Stimulated activated memory B cell treated with anti-CD40 and anti-IgM and Interleukin-4, amounts not matched to agents 10 μg/mL and 1 μg/mL and 100 μg/mL, for 72 hours (primary cell): ENCODE measurements at regions not wholly inside any gene's neighbourhood (a gene's known extent, or its start where the extent isn't known, plus 50 kb on each side); places are given as distances from the start of the nearest gene placed in this dataset.

Experiments used
- ATAC-seq: fragments of 150-1000 bp; cut with Tn5 transposase; 2 replicates; pipeline ENCODE4 v1.10.0; 2021
- H3K27ac Mint-ChIP-seq: one replicate; pipeline ENCODE4 v1.8.0; 2022; ENCODE audit warnings: mild to moderate bottlenecking, mixed read lengths
- H3K27me3 Mint-ChIP-seq: one replicate; pipeline ENCODE4 v1.8.0; 2022; ENCODE audit warnings: mixed read lengths
- H3K36me3 Mint-ChIP-seq: one replicate; pipeline ENCODE4 v1.8.0; 2022; ENCODE audit warnings: mixed read lengths
- H3K4me1 Mint-ChIP-seq: one replicate; pipeline ENCODE4 v1.8.0; 2022; ENCODE audit warnings: mixed read lengths
- H3K4me3 Mint-ChIP-seq: one replicate; pipeline ENCODE4 v1.8.0; 2022; ENCODE audit warnings: mild to moderate bottlenecking, moderate library complexity, mixed read lengths
- H3K9me3 Mint-ChIP-seq: one replicate; pipeline ENCODE4 v1.8.0; 2022; ENCODE audit warnings: mixed read lengths

DNA sequence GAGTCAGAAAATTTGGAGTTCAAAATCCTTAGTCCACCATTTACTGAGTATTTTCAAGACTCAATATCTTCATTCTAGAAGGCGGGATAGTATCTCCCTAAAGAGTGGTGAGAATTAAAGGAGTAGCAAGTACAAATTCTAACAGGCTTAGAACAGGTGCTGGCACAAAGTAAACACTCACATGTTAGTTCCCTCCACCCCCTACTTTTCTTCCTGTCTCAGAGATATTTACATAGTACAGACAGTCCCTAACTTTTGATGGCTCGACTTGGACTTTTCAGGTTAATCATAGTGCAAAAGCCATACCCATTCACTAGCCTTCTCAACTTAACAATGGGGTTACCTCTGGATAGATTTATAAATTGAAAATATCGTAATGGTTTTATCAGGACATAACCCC is 476.2 kb upstream of the RASGRP1 start:
- no peaks in the 10 kb centered on the region for H3K27me3 Mint-ChIP-seq

DNA sequence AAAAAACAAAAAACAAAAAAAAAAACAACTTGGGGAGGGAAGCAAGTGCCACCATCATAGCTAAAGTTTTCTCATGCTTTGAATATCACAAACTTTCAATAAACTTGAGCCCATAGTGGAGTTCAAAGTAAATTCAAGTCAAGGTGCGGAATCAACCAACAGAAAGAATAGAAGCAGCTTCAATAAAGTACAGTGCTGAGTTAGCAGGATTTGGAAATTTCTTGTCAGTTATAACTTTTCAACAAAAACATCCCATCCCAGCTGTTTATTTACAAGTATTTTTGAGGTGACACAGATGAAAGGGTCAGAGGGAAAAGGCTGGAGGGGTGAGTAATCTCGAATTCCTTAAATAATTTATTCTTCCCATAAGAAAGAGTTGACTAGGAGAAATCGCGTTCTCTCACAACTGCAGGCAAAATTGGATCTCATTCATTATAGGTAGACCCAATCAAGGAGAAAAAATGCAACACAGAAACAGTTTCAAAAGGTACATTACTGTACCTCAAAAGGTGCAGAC is 477.4 kb upstream of the RASGRP1 start:
- Mint-ChIP-seq H3K9me3 (peaks cover 2% of the 10 kb centered on the region), H3K27me3 (no peaks in the 10 kb centered on the region), H3K27ac (no peak overlapping the region), H3K4me1 (no peaks in the 10 kb centered on the region), H3K4me3 (no peak overlapping the region), H3K36me3 (no peaks in the 10 kb centered on the region)
- ATAC-seq: no peak

More for the DNA sequence above, 476.2 kb upstream of the RASGRP1 start:
- no peaks in the 10 kb centered on the region for H3K4me1 Mint-ChIP-seq
- H3K9me3 Mint-ChIP-seq: no peaks in the 10 kb centered on the region
- no peak overlapping the region for H3K4me3 Mint-ChIP-seq
- no peaks in the 10 kb centered on the region for H3K36me3 Mint-ChIP-seq
- no peak for ATAC-seq
- H3K27ac Mint-ChIP-seq: no peak overlapping the region

DNA sequence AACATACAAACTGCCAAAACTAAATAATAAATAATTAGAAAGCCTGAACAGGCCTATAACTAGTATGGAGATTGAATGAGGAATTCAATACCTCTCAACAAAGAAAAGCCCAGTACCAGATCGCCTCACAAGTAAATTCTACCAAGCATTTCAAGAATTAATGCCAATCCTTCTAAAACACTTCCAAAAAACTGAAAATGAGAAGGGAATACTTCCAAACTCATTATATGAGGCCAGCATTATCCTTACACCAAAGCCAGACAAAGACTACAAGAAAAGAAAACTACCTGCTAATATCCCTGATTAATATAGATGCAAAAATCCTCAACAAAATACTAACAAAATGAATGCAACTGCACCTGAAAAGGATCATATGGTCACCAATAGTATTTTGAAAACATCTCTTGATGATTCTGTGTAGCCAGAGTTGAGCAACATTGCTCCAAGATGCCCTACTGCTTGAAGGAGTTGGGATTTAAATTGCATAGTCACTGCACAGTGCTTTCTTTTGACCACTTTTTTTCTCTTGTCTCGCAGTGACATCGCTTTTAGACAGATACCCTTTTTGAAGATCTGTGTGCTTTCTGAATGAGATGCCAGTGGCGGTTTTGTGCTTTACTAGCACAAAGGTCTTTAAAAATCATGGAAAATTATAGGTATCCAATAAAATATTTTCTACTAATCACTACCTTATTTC is 487.2 kb upstream of the RASGRP1 start:
- no peak for ATAC-seq
- no peak overlapping the region for H3K27ac Mint-ChIP-seq
- H3K4me1 Mint-ChIP-seq: no peaks in the 10 kb centered on the region
- H3K36me3 Mint-ChIP-seq: no peaks in the 10 kb centered on the region
- no peak overlapping the region for H3K4me3 Mint-ChIP-seq
- no peaks in the 10 kb centered on the region for H3K27me3 Mint-ChIP-seq
- peaks cover 19% of the 10 kb centered on the region for H3K9me3 Mint-ChIP-seq

DNA sequence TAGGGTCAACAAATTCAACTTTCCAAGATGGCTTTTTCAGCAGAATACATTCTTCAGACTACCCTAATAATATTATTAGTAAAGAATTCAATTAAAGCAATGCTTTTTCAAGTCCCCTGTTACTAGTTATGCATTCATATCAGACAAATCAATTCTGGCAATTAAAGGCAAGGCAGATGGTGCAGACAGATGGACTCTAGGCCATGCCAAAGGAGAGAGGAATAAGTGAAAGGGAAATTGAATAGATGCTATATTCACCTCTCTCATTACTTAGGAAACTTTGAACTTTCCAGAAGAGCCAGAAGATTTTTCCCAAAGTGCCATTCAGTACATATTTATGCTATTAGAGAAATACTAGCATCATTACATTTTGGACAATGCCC is 487.7 kb upstream of the RASGRP1 start:
- ATAC-seq: no peak
- Mint-ChIP-seq H3K9me3 (peaks cover 19% of the 10 kb centered on the region), H3K4me3 (no peak overlapping the region), H3K27me3 (no peaks in the 10 kb centered on the region), H3K36me3 (no peaks in the 10 kb centered on the region), H3K4me1 (no peaks in the 10 kb centered on the region), H3K27ac (no peak overlapping the region)

DNA sequence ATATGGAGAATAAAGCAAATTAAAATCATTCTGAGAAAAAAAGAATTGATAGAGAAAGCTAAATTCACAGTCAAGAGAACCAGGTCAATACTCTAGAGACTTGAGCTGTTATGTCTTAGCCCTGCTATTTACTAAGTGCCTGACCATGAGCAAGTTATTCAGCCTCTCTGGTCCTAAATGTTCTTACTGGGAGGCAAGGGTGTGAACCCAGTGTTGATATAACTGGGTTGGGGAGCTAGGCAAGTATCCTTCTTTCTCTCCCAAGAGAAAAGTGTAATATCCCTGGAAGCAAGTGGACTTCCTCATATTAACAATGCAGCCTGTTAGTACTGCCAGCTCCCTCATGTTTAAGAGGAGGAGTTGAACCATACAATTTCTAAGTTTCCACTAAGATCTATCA is 488.9 kb upstream of the RASGRP1 start:
- peaks cover 19% of the 10 kb centered on the region for H3K9me3 Mint-ChIP-seq
- no peak for ATAC-seq
- H3K27ac Mint-ChIP-seq: no peak overlapping the region
- H3K4me1 Mint-ChIP-seq: no peaks in the 10 kb centered on the region
- no peaks in the 10 kb centered on the region for H3K36me3 Mint-ChIP-seq
- H3K4me3 Mint-ChIP-seq: no peak overlapping the region
- H3K27me3 Mint-ChIP-seq: no peaks in the 10 kb centered on the region

DNA sequence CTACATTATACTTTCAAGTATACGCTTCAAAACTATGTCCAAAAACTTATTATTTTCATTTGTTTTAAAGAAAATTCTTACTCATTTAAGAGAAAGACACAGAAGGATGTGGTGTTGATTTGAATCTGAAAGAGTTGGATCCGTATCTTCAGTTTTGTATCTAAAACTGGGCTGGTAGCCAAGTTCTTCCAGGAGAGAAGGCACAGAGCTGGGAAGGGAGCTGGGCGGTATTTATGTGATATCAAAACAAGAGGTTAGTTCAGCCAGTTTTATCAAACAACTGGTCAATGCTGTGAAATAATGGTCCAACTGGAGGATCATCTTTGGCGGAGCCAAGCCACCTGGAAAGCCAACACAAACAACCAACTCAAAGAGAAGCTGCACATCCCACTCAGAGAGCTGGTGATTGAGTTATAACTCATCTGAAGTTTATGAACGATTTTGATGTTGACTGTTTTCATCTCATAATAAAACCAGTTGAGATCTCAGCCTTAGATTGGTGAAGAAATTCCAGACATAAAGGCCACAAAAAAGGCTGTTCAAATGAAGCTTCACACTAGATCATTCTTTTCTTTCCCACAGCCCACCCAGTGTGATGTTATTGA is 489.6 kb upstream of the RASGRP1 start:
- Mint-ChIP-seq H3K9me3 (peaks cover 15% of the 10 kb centered on the region), H3K4me1 (no peaks in the 10 kb centered on the region), H3K27ac (no peak overlapping the region), H3K27me3 (no peaks in the 10 kb centered on the region), H3K36me3 (no peaks in the 10 kb centered on the region), H3K4me3 (no peak overlapping the region)
- no peak for ATAC-seq

DNA sequence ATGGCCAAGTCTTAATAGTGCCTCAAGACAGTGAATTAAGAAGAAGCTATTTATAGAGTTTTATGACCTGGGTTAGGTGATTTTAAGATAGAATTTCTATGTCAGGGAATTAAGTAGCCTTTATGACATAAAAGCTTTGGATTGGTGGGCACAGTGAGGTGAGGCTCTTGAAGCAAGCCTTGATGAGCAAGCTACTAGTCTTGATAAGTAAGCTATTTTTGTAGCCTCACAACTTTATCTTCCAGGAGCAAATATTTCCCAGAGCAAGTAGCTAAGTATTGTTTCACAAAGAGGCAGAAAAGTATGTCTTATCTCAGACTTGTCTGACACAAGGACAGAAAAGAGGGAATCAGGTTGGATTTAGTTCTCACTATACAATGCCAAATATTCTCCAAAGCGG is 491.7 kb upstream of the RASGRP1 start:
- H3K36me3 Mint-ChIP-seq: no peaks in the 10 kb centered on the region
- H3K9me3 Mint-ChIP-seq: peaks cover 3% of the 10 kb centered on the region
- no peak overlapping the region for H3K27ac Mint-ChIP-seq
- no peaks in the 10 kb centered on the region for H3K27me3 Mint-ChIP-seq
- H3K4me3 Mint-ChIP-seq: no peak overlapping the region
- H3K4me1 Mint-ChIP-seq: no peaks in the 10 kb centered on the region
- ATAC-seq: no peak

DNA sequence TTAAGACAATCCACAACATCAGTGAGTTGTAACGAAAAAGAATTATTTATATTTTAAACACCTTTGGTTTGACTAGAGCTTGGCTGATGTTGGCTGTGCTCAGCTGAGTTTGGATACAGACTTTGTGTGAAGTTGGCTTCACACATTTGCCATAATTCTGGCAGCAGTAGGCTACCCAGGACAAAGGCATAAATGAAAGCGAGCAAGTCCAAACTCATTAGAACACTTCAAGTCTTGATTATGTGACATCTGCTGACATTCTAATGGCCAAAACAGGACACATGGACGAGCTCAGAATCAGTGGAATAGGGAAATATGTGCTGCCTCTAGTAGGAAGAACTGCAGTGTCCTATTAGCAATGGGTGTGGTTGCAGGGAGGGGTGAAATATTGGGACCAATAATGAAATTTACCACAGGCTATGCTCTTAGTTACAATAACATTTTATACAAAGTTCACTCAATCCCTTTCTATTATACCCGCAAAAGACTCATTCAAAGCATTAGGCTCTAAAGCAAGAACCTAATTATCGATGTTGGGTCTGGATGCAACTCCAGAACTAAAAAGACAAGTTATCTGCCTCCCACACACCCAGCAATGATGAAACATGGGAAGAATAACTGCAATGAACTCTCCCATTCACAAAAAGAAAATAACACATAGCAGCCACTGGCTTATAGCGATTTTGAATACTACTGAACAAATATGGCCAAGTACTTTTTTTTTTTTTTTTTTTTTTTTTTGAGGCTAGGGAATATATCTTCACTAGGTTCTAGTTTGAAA is 493.9 kb upstream of the RASGRP1 start:
- Mint-ChIP-seq H3K27me3 (no peaks in the 10 kb centered on the region), H3K36me3 (no peaks in the 10 kb centered on the region), H3K27ac (no peak overlapping the region), H3K4me3 (no peak overlapping the region), H3K9me3 (peaks cover 6% of the 10 kb centered on the region), H3K4me1 (no peaks in the 10 kb centered on the region)
- ATAC-seq: no peak

DNA sequence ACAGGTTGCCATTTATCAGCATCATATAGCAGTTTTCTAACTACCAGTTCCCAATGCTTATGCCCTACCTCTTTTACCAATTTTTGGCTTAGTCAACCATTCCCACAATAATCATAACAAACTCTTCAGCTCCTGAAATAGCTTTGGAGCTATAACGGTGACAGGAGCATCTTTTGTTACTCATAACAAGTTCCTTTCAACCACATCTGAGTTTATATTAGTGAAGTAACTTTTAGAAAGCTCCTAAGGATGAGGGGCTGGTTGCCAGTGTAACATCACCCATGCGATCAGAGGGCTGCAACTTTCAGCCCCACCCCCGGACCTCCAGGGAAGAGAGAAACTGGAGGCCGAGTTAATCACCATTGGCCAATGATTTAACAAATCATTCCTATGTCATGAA is 495.3 kb upstream of the RASGRP1 start:
- Mint-ChIP-seq H3K27ac (no peak overlapping the region), H3K9me3 (peaks cover 6% of the 10 kb centered on the region), H3K36me3 (no peaks in the 10 kb centered on the region), H3K4me3 (no peak overlapping the region), H3K27me3 (no peaks in the 10 kb centered on the region), H3K4me1 (no peaks in the 10 kb centered on the region)
- ATAC-seq: no peak

DNA sequence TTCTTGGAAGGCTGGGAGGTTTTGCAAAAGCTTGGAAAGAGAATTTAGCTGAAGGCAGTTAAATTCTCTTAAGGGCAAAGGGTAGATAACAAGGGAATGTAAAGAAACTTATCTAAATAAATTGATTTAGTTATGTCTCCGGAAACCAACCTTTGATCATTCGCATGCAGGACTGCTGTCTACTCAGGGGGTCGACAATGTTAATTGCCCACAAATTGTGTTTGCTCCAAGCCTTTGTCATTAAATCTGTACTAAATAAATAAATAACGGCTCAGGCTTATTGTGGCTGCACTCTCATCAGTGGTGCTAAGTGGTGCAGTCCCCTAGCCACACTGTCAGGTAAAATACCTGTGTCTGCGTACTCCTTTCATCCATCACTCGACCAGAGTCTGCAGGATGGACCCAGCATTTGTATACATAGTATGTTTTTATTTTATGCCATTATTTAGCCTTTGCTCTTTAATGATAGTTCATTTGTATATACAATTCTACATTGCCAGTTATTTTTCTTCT is 497.4 kb upstream of the RASGRP1 start:
- no peak overlapping the region for H3K27ac Mint-ChIP-seq

DNA sequence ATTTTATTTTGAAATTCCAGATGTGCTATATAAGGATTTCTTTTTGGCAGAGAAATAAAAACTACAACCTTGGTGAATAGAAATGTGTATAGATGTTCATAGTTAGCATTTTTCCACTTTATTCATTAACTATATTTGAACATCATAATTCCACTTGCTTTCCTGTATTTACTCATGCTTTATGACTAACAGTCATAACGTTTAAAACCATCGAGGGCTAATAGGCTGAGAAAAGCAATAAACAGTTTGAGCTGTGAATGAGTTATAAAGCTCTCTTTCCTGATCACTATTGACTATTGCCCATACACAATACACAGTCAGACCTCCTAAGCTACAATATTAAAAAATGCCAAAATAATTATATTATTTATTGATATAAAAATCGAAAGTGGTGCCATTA is 502.1 kb upstream of the RASGRP1 start:
- Mint-ChIP-seq H3K27me3 (no peaks in the 10 kb centered on the region), H3K36me3 (no peaks in the 10 kb centered on the region), H3K9me3 (peaks cover 5% of the 10 kb centered on the region), H3K4me3 (no peak overlapping the region), H3K27ac (no peak overlapping the region), H3K4me1 (no peaks in the 10 kb centered on the region)
- ATAC-seq: no peak

More for the DNA sequence above, 497.4 kb upstream of the RASGRP1 start:
- H3K4me1 Mint-ChIP-seq: no peaks in the 10 kb centered on the region
- no peak overlapping the region for H3K4me3 Mint-ChIP-seq
- peaks cover 3% of the 10 kb centered on the region for H3K9me3 Mint-ChIP-seq
- no peaks in the 10 kb centered on the region for H3K27me3 Mint-ChIP-seq
- no peak for ATAC-seq
- H3K36me3 Mint-ChIP-seq: no peaks in the 10 kb centered on the region

DNA sequence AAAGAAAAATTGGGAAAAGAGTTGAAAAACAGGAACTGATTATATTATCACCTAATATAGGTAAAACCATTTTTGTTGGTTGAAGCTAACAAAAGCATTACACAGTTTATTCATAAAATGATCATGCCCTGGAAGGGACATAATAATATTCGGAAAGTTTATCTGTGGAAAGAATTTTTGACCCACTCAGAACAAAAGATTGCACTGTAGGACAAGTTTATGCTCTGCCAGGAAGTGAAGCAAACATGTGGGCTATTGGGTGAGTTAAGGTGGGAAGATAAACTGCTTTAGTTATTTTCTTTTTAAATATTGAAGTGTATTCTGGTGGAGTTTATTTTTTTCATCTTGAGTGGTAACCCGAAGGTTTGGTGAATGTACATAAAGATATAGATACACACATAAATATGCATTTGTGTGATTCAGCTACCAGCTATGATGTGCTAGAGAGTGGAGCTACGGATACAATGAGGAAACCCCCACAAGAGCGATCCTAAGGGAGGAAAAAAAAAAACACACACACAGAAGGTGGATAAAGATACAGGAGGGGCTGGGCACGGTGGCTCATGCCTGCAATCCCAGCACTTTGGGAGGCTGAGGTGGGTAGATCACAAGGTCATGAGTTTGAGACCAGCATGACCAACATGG is 506.4 kb upstream of the THBS1 start:
- no peaks in the 10 kb centered on the region for H3K36me3 Mint-ChIP-seq
- no peak for ATAC-seq
- peaks cover 2% of the 10 kb centered on the region for H3K9me3 Mint-ChIP-seq
- H3K27ac Mint-ChIP-seq: no peak overlapping the region
- H3K4me3 Mint-ChIP-seq: no peak overlapping the region
- H3K27me3 Mint-ChIP-seq: no peaks in the 10 kb centered on the region
- H3K4me1 Mint-ChIP-seq: no peaks in the 10 kb centered on the region

DNA sequence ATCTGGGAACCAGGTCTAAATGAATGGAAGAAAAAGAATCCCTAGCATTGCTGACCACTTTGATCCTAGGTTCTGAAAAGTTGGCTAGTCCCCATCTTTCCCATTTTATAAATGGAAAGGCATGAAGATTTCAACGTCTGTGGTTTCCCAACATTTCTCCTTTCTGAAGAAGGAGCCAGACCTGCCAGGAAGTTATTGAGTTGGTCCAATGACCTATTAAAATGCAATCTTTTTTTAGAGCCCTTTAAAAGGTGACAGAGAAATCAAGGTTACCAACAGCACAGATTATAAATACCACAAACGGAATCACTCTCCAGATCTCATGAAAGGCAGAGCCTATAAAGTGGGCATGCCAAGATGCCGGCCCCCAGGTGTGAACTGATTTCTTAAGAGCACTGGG is 505.6 kb upstream of the THBS1 start:
- Mint-ChIP-seq H3K27me3 (no peaks in the 10 kb centered on the region), H3K27ac (no peak overlapping the region), H3K36me3 (no peaks in the 10 kb centered on the region), H3K4me1 (no peaks in the 10 kb centered on the region), H3K4me3 (no peak overlapping the region), H3K9me3 (no peaks in the 10 kb centered on the region)
- no peak for ATAC-seq

DNA sequence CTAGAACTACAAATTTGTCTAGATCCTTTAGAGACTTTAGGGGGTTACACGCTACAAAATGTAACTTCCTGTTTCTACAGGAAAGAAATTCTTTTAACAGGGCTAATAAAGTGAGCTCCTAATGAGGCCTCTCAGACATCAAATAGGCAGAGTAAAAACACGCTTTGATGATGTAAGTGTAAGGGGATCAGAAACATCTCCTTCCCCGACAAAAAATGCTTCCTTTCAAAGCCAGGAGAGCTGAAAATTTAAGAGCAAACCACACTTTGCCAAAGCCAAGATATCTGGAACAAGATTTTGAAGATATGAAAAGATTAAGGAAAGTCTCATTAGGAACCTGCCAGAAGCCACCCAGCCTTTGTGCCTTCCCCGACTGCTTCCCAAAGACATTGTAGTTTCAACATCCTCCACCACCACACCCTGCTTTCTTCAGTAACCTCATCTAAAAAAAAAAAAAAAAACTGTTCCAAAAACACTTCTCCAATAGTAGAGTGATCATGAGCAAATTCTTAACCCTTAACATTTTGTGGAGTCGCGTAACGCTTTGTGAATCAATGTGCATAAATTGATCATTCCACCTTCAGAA is 505.0 kb upstream of the THBS1 start:
- H3K4me3 Mint-ChIP-seq: no peak overlapping the region
- ATAC-seq: no peak
- H3K27ac Mint-ChIP-seq: no peak overlapping the region
- no peaks in the 10 kb centered on the region for H3K36me3 Mint-ChIP-seq
- H3K4me1 Mint-ChIP-seq: no peaks in the 10 kb centered on the region
- no peaks in the 10 kb centered on the region for H3K9me3 Mint-ChIP-seq
- no peaks in the 10 kb centered on the region for H3K27me3 Mint-ChIP-seq

DNA sequence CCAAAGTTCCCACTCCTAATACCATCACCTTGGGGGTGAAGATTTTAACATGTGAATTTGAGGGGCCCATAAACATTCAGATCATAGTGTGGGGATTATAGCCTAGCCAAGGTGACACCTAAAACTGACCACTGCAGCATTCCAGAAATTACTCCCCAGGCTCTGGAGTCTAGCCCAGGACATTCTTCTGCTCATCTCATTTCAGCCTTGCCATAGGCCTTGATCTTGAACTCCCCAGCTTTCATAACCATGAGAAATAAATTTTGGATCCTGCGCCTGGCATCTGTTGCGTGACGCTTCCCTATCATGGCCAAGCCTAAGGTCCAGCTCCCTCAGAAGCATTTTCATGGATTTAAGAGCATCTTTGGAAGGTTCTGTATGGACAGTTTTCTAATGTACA is 502.9 kb upstream of the THBS1 start:
- ATAC-seq: no peak
- Mint-ChIP-seq H3K27me3 (no peaks in the 10 kb centered on the region), H3K4me1 (no peaks in the 10 kb centered on the region), H3K27ac (no peak overlapping the region), H3K9me3 (no peaks in the 10 kb centered on the region), H3K36me3 (no peaks in the 10 kb centered on the region), H3K4me3 (no peak overlapping the region)
